22Rv1 (cell line): ENCODE measurements at regions not wholly inside any gene's neighbourhood (a gene's known extent, or its start where the extent isn't known, plus 50 kb on each side); places are given as distances from the start of the nearest gene placed in this dataset.

Experiments
- ZFX ChIP-seq: fragments of 450-650 bp; IDR thresholded peaks from 2 replicates; pipeline ENCODE4 v1.6.1; 2017; ENCODE audit warnings: antibody characterized with exemption, borderline replicate concordance
- TF ChIP-seq, protein P1 (sequence below): fragments of 450-650 bp; IDR thresholded peaks from 2 replicates; pipeline ENCODE4 v1.5.1; 2017; ENCODE audit warnings: mild to moderate bottlenecking

DNA sequence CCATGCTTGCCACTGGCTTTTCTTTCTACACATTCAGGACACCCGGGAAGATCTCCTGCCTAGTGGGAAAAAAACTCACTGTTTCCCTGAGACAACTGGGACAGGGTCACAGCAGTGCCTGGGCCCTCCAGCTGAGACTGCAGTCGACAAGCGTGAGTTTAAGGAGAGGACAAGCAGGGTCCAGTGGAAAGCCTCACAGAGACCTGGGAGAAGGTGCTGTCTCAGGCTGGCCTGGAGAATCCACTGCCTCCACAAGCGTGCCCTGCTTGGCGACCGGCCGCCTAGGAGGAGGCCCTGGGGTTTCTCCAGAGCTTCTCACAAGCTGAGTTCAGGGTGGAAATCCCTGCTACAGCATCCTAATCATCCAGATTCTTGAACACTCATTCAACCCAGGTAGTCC lies 519.6 kb upstream of the RAB6C start:
- TF ChIP-seq, protein P1, sequence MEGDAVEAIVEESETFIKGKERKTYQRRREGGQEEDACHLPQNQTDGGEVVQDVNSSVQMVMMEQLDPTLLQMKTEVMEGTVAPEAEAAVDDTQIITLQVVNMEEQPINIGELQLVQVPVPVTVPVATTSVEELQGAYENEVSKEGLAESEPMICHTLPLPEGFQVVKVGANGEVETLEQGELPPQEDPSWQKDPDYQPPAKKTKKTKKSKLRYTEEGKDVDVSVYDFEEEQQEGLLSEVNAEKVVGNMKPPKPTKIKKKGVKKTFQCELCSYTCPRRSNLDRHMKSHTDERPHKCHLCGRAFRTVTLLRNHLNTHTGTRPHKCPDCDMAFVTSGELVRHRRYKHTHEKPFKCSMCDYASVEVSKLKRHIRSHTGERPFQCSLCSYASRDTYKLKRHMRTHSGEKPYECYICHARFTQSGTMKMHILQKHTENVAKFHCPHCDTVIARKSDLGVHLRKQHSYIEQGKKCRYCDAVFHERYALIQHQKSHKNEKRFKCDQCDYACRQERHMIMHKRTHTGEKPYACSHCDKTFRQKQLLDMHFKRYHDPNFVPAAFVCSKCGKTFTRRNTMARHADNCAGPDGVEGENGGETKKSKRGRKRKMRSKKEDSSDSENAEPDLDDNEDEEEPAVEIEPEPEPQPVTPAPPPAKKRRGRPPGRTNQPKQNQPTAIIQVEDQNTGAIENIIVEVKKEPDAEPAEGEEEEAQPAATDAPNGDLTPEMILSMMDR = no peak
- TF ChIP-seq ZFX = no peak
